ENCODE measurements at regions not wholly inside any gene's neighbourhood (a gene's known extent, or its start where the extent isn't known, plus 50 kb on each side); places are given as distances from the start of the nearest gene placed in this dataset.

DNA sequence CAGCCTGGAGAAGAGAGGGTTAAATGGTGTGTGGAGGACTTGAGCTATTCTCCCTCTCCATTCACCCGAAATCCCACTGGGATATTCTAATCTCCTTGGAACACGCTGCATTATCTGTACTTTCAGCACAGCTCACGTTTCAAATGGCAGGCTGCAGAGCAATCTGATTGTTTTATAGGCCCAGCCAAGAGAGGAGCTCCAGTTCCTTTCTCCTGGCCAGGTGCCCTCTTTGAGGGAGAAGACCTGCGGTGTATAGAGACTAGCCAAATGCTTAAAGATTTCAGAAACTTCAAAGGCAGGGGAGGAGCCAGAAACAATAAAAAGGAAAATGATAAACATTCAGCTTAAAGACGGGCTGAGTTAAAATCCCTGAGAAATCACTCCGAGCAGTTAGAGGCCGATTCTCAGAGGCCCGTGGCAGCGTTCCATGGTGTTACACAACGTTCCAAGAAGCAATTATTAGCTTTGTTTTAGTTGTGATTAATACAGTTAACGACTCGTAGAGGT, 564.0 kb upstream of the KLF4 start:
- H3K4me1 Mint-ChIP-seq (ENCODE audit: low read depth) = peaks cover 8% of the 10 kb centered on the region
- H3K9me3 Mint-ChIP-seq (ENCODE audit: low read depth) = no peaks in the 10 kb centered on the region
- no peak overlapping the region for H3K27ac Mint-ChIP-seq
- no peaks in the 10 kb centered on the region for H3K36me3 Mint-ChIP-seq (ENCODE audit: insufficient read depth)
- TF ChIP-seq, protein P1, sequence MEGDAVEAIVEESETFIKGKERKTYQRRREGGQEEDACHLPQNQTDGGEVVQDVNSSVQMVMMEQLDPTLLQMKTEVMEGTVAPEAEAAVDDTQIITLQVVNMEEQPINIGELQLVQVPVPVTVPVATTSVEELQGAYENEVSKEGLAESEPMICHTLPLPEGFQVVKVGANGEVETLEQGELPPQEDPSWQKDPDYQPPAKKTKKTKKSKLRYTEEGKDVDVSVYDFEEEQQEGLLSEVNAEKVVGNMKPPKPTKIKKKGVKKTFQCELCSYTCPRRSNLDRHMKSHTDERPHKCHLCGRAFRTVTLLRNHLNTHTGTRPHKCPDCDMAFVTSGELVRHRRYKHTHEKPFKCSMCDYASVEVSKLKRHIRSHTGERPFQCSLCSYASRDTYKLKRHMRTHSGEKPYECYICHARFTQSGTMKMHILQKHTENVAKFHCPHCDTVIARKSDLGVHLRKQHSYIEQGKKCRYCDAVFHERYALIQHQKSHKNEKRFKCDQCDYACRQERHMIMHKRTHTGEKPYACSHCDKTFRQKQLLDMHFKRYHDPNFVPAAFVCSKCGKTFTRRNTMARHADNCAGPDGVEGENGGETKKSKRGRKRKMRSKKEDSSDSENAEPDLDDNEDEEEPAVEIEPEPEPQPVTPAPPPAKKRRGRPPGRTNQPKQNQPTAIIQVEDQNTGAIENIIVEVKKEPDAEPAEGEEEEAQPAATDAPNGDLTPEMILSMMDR (IDR thresholded peaks at IDR 0.05; ENCODE audit: unreplicated experiment) = no peak
- no peak for DNase-seq (ENCODE audit: low spot score, unreplicated experiment)
- peaks cover 74% of the 10 kb centered on the region for H3K27me3 Mint-ChIP-seq
- H3K4me3 Mint-ChIP-seq (ENCODE audit: low read depth) = no peak overlapping the region

DNA sequence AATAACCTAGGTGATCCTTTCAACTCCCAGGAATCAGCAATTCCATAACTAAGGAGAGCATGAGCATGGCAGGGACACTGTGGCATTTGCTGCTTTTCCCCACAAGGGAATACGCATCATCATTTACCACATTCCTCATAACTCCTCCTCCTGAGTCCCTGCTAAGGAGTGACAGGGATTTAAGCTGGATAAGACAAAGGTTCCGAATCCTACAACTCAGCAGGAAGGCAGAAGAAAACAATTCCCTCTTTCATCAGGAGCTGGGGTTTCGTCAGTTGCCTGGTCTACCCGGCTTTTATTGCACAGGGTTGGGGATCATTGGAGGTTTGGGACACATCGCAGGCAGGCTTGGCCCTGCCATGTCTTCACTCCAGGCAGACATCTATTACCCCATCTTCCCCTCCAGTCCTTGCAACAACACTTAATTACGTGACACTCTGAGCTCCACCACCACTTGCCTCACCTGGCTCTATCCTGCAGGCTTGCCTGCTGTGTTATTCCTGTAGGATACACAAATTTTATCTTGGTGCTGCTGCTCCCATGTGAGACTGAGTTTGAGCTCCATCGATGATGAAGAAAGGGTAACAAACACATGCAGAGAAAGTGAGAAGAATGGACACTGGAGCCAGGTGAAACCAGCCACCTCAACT, 563.0 kb upstream of the KLF4 start:
- Mint-ChIP-seq H3K4me3 (ENCODE audit: low read depth) (no peak overlapping the region), H3K36me3 (ENCODE audit: insufficient read depth) (no peaks in the 10 kb centered on the region), H3K9me3 (ENCODE audit: low read depth) (no peaks in the 10 kb centered on the region), H3K4me1 (ENCODE audit: low read depth) (peaks cover 2% of the 10 kb centered on the region), H3K27me3 (peaks cover 75% of the 10 kb centered on the region), H3K27ac (no peak overlapping the region)
- no peak for DNase-seq (ENCODE audit: low spot score, unreplicated experiment)
- TF ChIP-seq, protein P1 (IDR thresholded peaks at IDR 0.05; ENCODE audit: unreplicated experiment) = no peak

DNA sequence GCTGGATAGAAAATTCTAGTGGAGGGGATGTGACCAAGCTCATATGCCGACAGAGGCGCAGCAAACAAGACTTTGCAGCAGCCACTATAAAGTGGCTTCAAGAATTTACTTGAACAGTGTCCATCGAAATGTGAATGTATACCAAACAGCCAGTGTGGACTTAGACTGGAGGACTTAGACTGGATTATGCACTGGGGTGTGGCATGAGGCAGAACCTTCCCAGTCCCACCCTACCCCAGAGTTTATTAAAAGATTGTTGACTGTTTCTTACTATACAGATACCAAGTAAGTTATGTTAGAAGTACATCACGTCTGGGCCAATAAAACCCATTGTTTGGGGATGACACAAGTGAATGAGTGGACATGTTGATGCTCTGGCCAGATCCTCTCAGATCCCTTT, 561.3 kb upstream of the KLF4 start:
- TF ChIP-seq, protein P1 (IDR thresholded peaks at IDR 0.05; ENCODE audit: unreplicated experiment) = no peak
- H3K27me3 Mint-ChIP-seq = peaks cover 79% of the 10 kb centered on the region
- H3K4me1 Mint-ChIP-seq (ENCODE audit: low read depth) = peaks cover 2% of the 10 kb centered on the region
- no peaks in the 10 kb centered on the region for H3K9me3 Mint-ChIP-seq (ENCODE audit: low read depth)
- no peak for DNase-seq (ENCODE audit: low spot score, unreplicated experiment)
- H3K27ac Mint-ChIP-seq = no peak overlapping the region
- no peaks in the 10 kb centered on the region for H3K36me3 Mint-ChIP-seq (ENCODE audit: insufficient read depth)
- no peak overlapping the region for H3K4me3 Mint-ChIP-seq (ENCODE audit: low read depth)

DNA sequence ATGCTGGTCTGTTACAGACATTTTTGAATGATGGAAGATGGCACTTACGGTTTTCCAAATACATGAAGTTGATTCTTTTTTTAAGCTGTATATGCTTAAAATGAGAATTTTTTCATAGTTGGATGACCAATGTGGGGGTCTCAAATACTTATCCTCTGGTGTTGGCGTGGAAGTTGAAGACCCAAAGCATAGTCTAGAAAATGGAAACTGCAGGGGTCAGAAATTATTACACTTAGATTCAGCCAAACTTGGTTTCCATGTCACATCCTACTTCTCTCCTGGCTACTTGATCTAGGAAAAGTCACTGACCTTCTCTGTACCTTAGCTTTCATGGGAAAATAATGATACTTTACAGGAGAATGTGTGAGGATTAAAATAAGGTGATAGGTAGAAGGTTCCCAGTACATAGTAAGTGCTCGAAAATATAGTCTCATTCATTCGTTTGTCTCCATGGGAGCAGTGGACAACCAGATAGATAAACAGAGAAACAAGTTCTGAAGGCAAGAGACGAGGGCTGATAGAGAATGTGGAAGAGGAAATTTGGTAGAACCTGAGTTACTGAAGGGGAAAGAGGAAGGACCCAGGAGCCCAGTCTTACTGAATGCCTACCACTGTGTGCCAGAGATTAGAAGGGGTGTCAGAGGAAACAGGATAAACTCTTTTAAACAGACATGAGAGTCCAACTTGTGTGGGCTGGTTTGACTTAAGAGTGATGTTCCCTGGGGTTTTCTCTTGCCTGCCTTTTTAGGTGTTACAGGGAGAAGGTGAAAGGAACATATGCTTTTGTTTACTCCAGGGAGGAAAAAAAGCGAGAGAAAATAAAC, 560.3 kb upstream of the KLF4 start:
- H3K9me3 Mint-ChIP-seq (ENCODE audit: low read depth) = no peaks in the 10 kb centered on the region
- H3K27me3 Mint-ChIP-seq = peaks cover 73% of the 10 kb centered on the region
- no peak for DNase-seq (ENCODE audit: low spot score, unreplicated experiment)
- no peak overlapping the region for H3K27ac Mint-ChIP-seq
- TF ChIP-seq, protein P1 (IDR thresholded peaks at IDR 0.05; ENCODE audit: unreplicated experiment) = no peak
- H3K4me1 Mint-ChIP-seq (ENCODE audit: low read depth) = peaks cover 2% of the 10 kb centered on the region
- H3K36me3 Mint-ChIP-seq (ENCODE audit: insufficient read depth) = no peaks in the 10 kb centered on the region
- no peak overlapping the region for H3K4me3 Mint-ChIP-seq (ENCODE audit: low read depth)

DNA sequence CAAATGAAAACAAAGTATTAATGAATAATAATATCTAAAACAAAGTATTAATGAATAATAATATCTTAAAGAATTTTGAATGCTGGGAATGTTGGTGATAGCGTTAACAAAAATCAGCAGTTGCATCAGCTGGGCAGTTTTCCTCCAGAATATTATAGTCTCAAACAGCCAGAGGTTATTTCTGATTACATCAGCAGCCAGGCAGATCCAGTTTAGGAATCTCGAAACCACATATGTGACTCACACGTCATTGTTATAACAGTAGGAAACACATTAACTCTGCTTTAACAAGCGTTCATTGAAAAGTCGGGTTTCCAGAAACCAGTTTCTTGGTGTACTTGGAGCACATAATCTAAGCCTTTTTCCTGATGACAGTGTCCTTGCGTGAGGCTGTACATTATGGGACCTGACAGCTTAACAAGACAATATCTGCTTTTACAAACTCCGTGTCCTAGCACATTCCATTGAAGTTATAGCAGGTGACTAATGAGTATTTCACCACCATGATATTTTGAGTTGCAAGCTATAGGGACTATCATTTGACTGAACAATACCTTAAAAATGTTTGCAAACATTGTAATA, 559.5 kb upstream of the KLF4 start:
- Mint-ChIP-seq H3K9me3 (ENCODE audit: low read depth) (peaks cover 4% of the 10 kb centered on the region), H3K36me3 (ENCODE audit: insufficient read depth) (no peaks in the 10 kb centered on the region), H3K4me3 (ENCODE audit: low read depth) (no peak overlapping the region)

More for the DNA sequence above, 559.5 kb upstream of the KLF4 start:
- DNase-seq (ENCODE audit: low spot score, unreplicated experiment) = no peak
- Mint-ChIP-seq H3K27me3 (peaks cover 69% of the 10 kb centered on the region), H3K27ac (no peak overlapping the region), H3K4me1 (ENCODE audit: low read depth) (peaks cover 2% of the 10 kb centered on the region)
- TF ChIP-seq, protein P1 (IDR thresholded peaks at IDR 0.05; ENCODE audit: unreplicated experiment) = no peak
